GF-D8 (cell line): ENCODE measurements at regions not wholly inside any gene's neighbourhood (a gene's known extent, or its start where the extent isn't known, plus 50 kb on each side); places are given as distances from the start of the nearest gene placed in this dataset.

Experiments
- DNase-seq: peaks from one replicate; lab custom pipeline; 2025; lab: John Stamatoyannopoulos, UW

- no peak for DNase-seq
Measured at GRCh38 chr5:3143382-3143781, 391.9 kb upstream of the IRX2 start.

- no peak for DNase-seq
Measured at GRCh38 chr5:3142261-3143027, 391.0 kb upstream of the IRX2 start.

- no peak for DNase-seq
Measured at GRCh38 chr5:3140117-3140516, 388.6 kb upstream of the IRX2 start.

GRCh38 chr5:3139499-3139931 lies 388.0 kb upstream of the IRX2 start:
- no peak for DNase-seq

GRCh38 chr5:3131161-3131560 lies 379.7 kb upstream of the IRX2 start:
- no peak for DNase-seq

- no peak for DNase-seq
Measured at GRCh38 chr5:3129252-3129651, 377.8 kb upstream of the IRX2 start.

GRCh38 chr5:3127423-3127911 lies 376.0 kb upstream of the IRX2 start:
- DNase-seq = no peak

GRCh38 chr5:3126639-3127038 lies 375.2 kb upstream of the IRX2 start:
- no peak for DNase-seq

- DNase-seq = no peak
Measured at GRCh38 chr5:3124410-3124809, 372.9 kb upstream of the IRX2 start.

GRCh38 chr5:3123763-3124157 lies 372.3 kb upstream of the IRX2 start:
- DNase-seq = no peak

- DNase-seq = no peak
Measured at GRCh38 chr5:3122985-3123762, 371.7 kb upstream of the IRX2 start.

GRCh38 chr5:3122216-3122615 lies 370.7 kb upstream of the IRX2 start:
- no peak for DNase-seq

- DNase-seq = no peak
Measured at GRCh38 chr5:3121813-3122212, 370.3 kb upstream of the IRX2 start.

GRCh38 chr5:3120028-3120427 lies 368.6 kb upstream of the IRX2 start:
- DNase-seq = no peak

GRCh38 chr5:3119435-3119834 lies 368.0 kb upstream of the IRX2 start:
- DNase-seq = no peak

GRCh38 chr5:3118340-3118739 lies 366.9 kb upstream of the IRX2 start:
- DNase-seq = no peak

GRCh38 chr5:3116366-3116765 lies 364.9 kb upstream of the IRX2 start:
- DNase-seq = no peak

- DNase-seq = no peak
Measured at GRCh38 chr5:3114467-3114866, 363.0 kb upstream of the IRX2 start.

- DNase-seq = no peak
Measured at GRCh38 chr5:3110371-3110770, 358.9 kb upstream of the IRX2 start.

- no peak for DNase-seq
Measured at GRCh38 chr5:3107156-3107611, 355.7 kb upstream of the IRX2 start.

- no peak for DNase-seq
Measured at GRCh38 chr5:3105581-3105980, 354.1 kb upstream of the IRX2 start.

- DNase-seq = no peak
Measured at GRCh38 chr5:3105172-3105571, 353.7 kb upstream of the IRX2 start.

- DNase-seq = no peak
Measured at GRCh38 chr5:3104429-3105060, 353.1 kb upstream of the IRX2 start.
